IMR-90 (cell line): ENCODE measurements at regions not wholly inside any gene's neighbourhood (a gene's known extent, or its start where the extent isn't known, plus 50 kb on each side); places are given as distances from the start of the nearest gene placed in this dataset.

Experiments used
- ATAC-seq: fragments of 200-7000 bp; cut with Tn5 transposase; 2 replicates; pipeline ENCODE4 v1.9.1; 2020; ENCODE audit warnings: low read depth, mild to moderate bottlenecking, moderate library complexity
- BruUV-seq: library from RNA; stranded (reverse); fragments of 400-500 nt; replicated peaks from 2 replicates; lab custom pipeline; 2021; lab: Mats Ljungman, UMichigan
- CTCF ChIA-PET: fragments of 300-600 bp; formaldehyde crosslinking; extraction: SDS; loops from one replicate; lab custom pipeline; 2021; ENCODE audit warnings: antibody characterized with exemption; lab: Yijun Ruan, JAX
- POLR2A ChIA-PET: fragments of 300-600 bp; sonication (Branson Sonifier 250); formaldehyde crosslinking; loops from one replicate; lab custom pipeline; 2022; ENCODE audit warnings: antibody characterized with exemption; ENCODE audit not compliant: unreplicated experiment; lab: Charles Lee
- DNase-seq: peaks from one replicate; pipeline ENCODE4 v3.0.0; 2013
- H2AFZ ChIP-seq: replicated peaks from 2 replicates; pipeline ENCODE3; 2013; ENCODE audit warnings: low read length, mild to moderate bottlenecking; ENCODE audit not compliant: poor library complexity
- H2AK5ac ChIP-seq: 2 replicates; pipeline ENCODE4 v1.6.1; 2013; ENCODE audit warnings: low read depth, low read length, inconsistent platforms
- H2AK9ac ChIP-seq: replicated peaks from 2 replicates; pipeline ENCODE3; 2013; ENCODE audit warnings: mild to moderate bottlenecking, low read depth, low read length, moderate library complexity; ENCODE audit not compliant: poor library complexity
- H2BK120ac ChIP-seq: 2 replicates; pipeline ENCODE4 v1.6.1; 2013; ENCODE audit warnings: low read depth, low read length, inconsistent platforms
- H2BK15ac ChIP-seq: 3 replicates; pipeline ENCODE4 v1.6.1; 2013; ENCODE audit warnings: low read depth, low read length, inconsistent platforms
- H2BK20ac ChIP-seq: 2 replicates; pipeline ENCODE4 v1.6.1; 2013; ENCODE audit warnings: low read depth, mild to moderate bottlenecking, inconsistent platforms, low read length, moderate library complexity
- H2BK5ac ChIP-seq: 2 replicates; pipeline ENCODE4 v1.6.1; 2013; ENCODE audit warnings: mild to moderate bottlenecking, low read depth, low read length, inconsistent platforms; ENCODE audit not compliant: poor library complexity, severe bottlenecking
- H3K14ac ChIP-seq: replicated peaks from 2 replicates; pipeline ENCODE4 v1.6.1; 2013; ENCODE audit warnings: low read depth, low read length, inconsistent platforms
- H3K18ac ChIP-seq: 2 replicates; pipeline ENCODE4 v1.6.1; 2013; ENCODE audit warnings: low read depth, low read length, control low read depth
- H3K23ac ChIP-seq: 2 replicates; pipeline ENCODE4 v1.6.1; 2013; ENCODE audit warnings: low read depth, low read length, inconsistent platforms
- H3K27ac ChIP-seq: 2 replicates; pipeline ENCODE4 v1.5.1; 2013; ENCODE audit warnings: mild to moderate bottlenecking, control low read depth, low read length; ENCODE audit not compliant: insufficient read depth
- H3K27me3 ChIP-seq: 2 replicates; pipeline ENCODE4 v1.6.1; 2013; ENCODE audit warnings: low read length; ENCODE audit not compliant: control insufficient read depth, insufficient read depth
- H3K36me3 ChIP-seq: 2 replicates; pipeline ENCODE4 v1.6.1; 2013; ENCODE audit warnings: low read length, mixed read lengths; ENCODE audit not compliant: control insufficient read depth, insufficient read depth
- H3K4ac ChIP-seq: 2 replicates; pipeline ENCODE4 v1.6.1; 2013; ENCODE audit warnings: low read depth, low read length, inconsistent platforms
- H3K4me1 ChIP-seq: 2 replicates; pipeline ENCODE4 v1.6.1; 2013; ENCODE audit warnings: low read length, mixed read lengths; ENCODE audit not compliant: control insufficient read depth, insufficient read depth
- H3K4me2 ChIP-seq: 2 replicates; pipeline ENCODE4 v1.6.1; 2013; ENCODE audit warnings: low read depth, mild to moderate bottlenecking, control low read depth, low read length, moderate library complexity
- H3K4me3 ChIP-seq: 2 replicates; pipeline ENCODE4 v1.5.1; 2013; ENCODE audit warnings: low read depth, mild to moderate bottlenecking, control low read depth, low read length, moderate library complexity; ENCODE audit not compliant: insufficient read depth
- H3K56ac ChIP-seq: 2 replicates; pipeline ENCODE4 v1.6.1; 2013; ENCODE audit warnings: low read length, inconsistent platforms; ENCODE audit not compliant: insufficient read depth; ENCODE audit errors: extremely low read depth
- H3K79me1 ChIP-seq, 2 experiments: 2 replicates each; pipeline ENCODE4 v1.6.1; 2013; ENCODE audit warnings: low read length in 2 of 2, inconsistent platforms in 1 of 2, low read depth in 1 of 2
- H3K9ac ChIP-seq: 2 replicates; pipeline ENCODE4 v1.6.1; 2013; ENCODE audit warnings: low read depth, low read length, control low read depth
- H3K9me1 ChIP-seq: 2 replicates; pipeline ENCODE4 v1.6.1; 2013; ENCODE audit warnings: low read length, inconsistent platforms; ENCODE audit not compliant: insufficient read depth
- H3K9me3 ChIP-seq: 2 replicates; pipeline ENCODE4 v1.6.1; 2013; ENCODE audit warnings: low read length; ENCODE audit not compliant: control insufficient read depth, insufficient read depth
- H4K20me1 ChIP-seq: 2 replicates; pipeline ENCODE4 v1.6.1; 2013; ENCODE audit warnings: low read length, inconsistent platforms; ENCODE audit not compliant: insufficient read depth
- H4K5ac ChIP-seq: 2 replicates; pipeline ENCODE4 v1.6.1; 2013; ENCODE audit warnings: mild to moderate bottlenecking, low read depth, low read length, control low read depth
- H4K8ac ChIP-seq, 2 experiments: 2 replicates each; pipeline ENCODE4 v1.6.1; 2013; ENCODE audit warnings: low read depth in 2 of 2, low read length in 2 of 2, control low read depth in 1 of 2, inconsistent platforms in 1 of 2
- H4K91ac ChIP-seq: 2 replicates; pipeline ENCODE4 v1.6.1; 2013; ENCODE audit warnings: low read depth, low read length, inconsistent platforms; ENCODE audit not compliant: insufficient read depth
- BHLHE40 ChIP-seq: fragments of 150-350 bp; IDR thresholded peaks from 2 replicates; pipeline ENCODE4 v1.6.1; 2016; ENCODE audit warnings: mild to moderate bottlenecking, low read depth, low read length
- CEBPB ChIP-seq: IDR thresholded peaks from 2 replicates; pipeline ENCODE4 v1.6.1; 2012; ENCODE audit warnings: low read depth, low read length, improper control_type of control experiment
- CHD1 ChIP-seq: IDR thresholded peaks from 2 replicates; pipeline ENCODE4 v1.6.1; 2012; ENCODE audit warnings: low read depth, low read length, improper control_type of control experiment
- CTCF ChIP-seq: conservative IDR thresholded peaks from 2 replicates; pipeline ENCODE4 v1.5.1; 2012; ENCODE audit warnings: mild to moderate bottlenecking, low read depth, low read length, improper control_type of control experiment
- ELK1 ChIP-seq: fragments of 150-350 bp; IDR thresholded peaks from 2 replicates; pipeline ENCODE4 v1.6.1; 2016; ENCODE audit warnings: low read depth, mild to moderate bottlenecking, low read length, moderate library complexity, borderline replicate concordance
- FOS ChIP-seq: fragments of 150-350 bp; IDR thresholded peaks from 2 replicates; pipeline ENCODE4 v1.6.1; 2016; ENCODE audit warnings: low read depth, low read length
- MAFK ChIP-seq: IDR thresholded peaks from 2 replicates; pipeline ENCODE4 v1.6.1; 2012; ENCODE audit warnings: low read depth, low read length, improper control_type of control experiment
- MXI1 ChIP-seq: IDR thresholded peaks from 2 replicates; pipeline ENCODE4 v1.6.1; 2012; ENCODE audit warnings: low read depth, mild to moderate bottlenecking, low read length, moderate library complexity, borderline replicate concordance
- NFE2L2 ChIP-seq: fragments of 150-350 bp; IDR thresholded peaks from 2 replicates; pipeline ENCODE4 v1.6.1; 2016; ENCODE audit warnings: low read depth, mild to moderate bottlenecking, low read length
- POLR2A ChIP-seq: IDR thresholded peaks from 2 replicates; pipeline ENCODE4 v1.6.1; 2012; ENCODE audit warnings: mild to moderate bottlenecking, low read depth, low read length
- RAD21 ChIP-seq: IDR thresholded peaks from 2 replicates; pipeline ENCODE4 v1.6.1; 2012; ENCODE audit warnings: low read length, improper control_type of control experiment
- RCOR1 ChIP-seq: IDR thresholded peaks from 2 replicates; pipeline ENCODE4 v1.6.1; 2012; ENCODE audit warnings: mild to moderate bottlenecking, low read length, improper control_type of control experiment; ENCODE audit not compliant: insufficient replicate concordance
- RFX5 ChIP-seq: IDR thresholded peaks from 2 replicates; pipeline ENCODE4 v1.8.0; 2012; ENCODE audit warnings: low read depth, mild to moderate bottlenecking, low read length, moderate library complexity
- SMC3 ChIP-seq: fragments of 150-350 bp; IDR thresholded peaks from 2 replicates; pipeline ENCODE4 v1.6.1; 2016; ENCODE audit warnings: low read depth, mild to moderate bottlenecking, antibody characterized with exemption, low read length, moderate library complexity
- WGBS, 2 experiments: methylation state at CpG; one replicate each; pipeline versions ENCODE4 v1.1.5 to v1.1.7; 2013; ENCODE audit warnings: missing lambda C conversion rate in 2 of 2; ENCODE audit not compliant: insufficient read length in 1 of 2; ENCODE audit errors: extremely low coverage in 2 of 2; 5-methylcytosine and 5-hydroxymethylcytosine counted together
- dilution Hi-C: fragments of 300-500 bp; cut with HindIII; formaldehyde crosslinking; loops from one replicate; pipeline ENCODE4 v1.14.3; 2018; ENCODE audit warnings: low sequenced_read_pairs; ENCODE audit not compliant: unreplicated experiment
- in situ Hi-C: fragments of 300-500 bp; cut with MboI; formaldehyde crosslinking; loops from 3 replicates; pipeline ENCODE4 v1.14.3; 2019; ENCODE audit warnings: low sequenced_read_pairs, inconsistent platforms, mixed read lengths
- intact Hi-C: fragments of 100-400 bp; cut with micrococcal nuclease; formaldehyde crosslinking; loops from 2 replicates; pipeline ENCODE4 v1.10.0; 2022

GRCh38 chr4:176500894-176501293, 181.1 kb downstream of the SPCS3 start:
- Histone ChIP-seq H3K14ac (no peak overlapping the region), H3K36me3 (no peaks in the 10 kb centered on the region), H4K8ac (no peak overlapping the region), H4K5ac (no peak overlapping the region), H4K91ac (no peak overlapping the region), H2AK5ac (no peak overlapping the region), H2BK15ac (no peak overlapping the region), H3K79me1 (no peaks in the 10 kb centered on the region), H2AK9ac (no peak overlapping the region), H2BK5ac (no peak overlapping the region), H3K9me1 (peaks cover 4% of the 10 kb centered on the region), H3K27me3 (no peaks in the 10 kb centered on the region), H3K4ac (no peak overlapping the region), H4K20me1 (no peaks in the 10 kb centered on the region), H3K4me1 (0 out of 2 replicates have a peak, but pooled peaks cover 3% of the 10 kb centered on the region), H3K56ac (no peak overlapping the region), H2AFZ (no peak overlapping the region), H3K9ac (no peak overlapping the region), H3K18ac (no peak overlapping the region), H3K27ac (no peak overlapping the region), H3K23ac (no peak overlapping the region), H3K4me3 (no peak overlapping the region), H3K9me3 (no peaks in the 10 kb centered on the region), H2BK20ac (no peak overlapping the region), H2BK120ac (no peak overlapping the region), H3K4me2 (no peak overlapping the region)
- ChIA-PET CTCF (no interaction called here), POLR2A (no interaction called here)
- intact Hi-C loops: no loop called here
- no peak for ATAC-seq
- DNase-seq: no peak
- in situ Hi-C loops: no loop called here
- dilution Hi-C loops: no loop called here
- no peak for TF ChIP-seq ELK1
- TF ChIP-seq RAD21: no peak
- no peak for TF ChIP-seq SMC3
- no peak for TF ChIP-seq MXI1
- no peak for TF ChIP-seq NFE2L2
- TF ChIP-seq CTCF: no peak
- TF ChIP-seq RCOR1: no peak
- TF ChIP-seq FOS: no peak
- TF ChIP-seq RFX5: no peak
- no peak for TF ChIP-seq POLR2A
- TF ChIP-seq CEBPB: no peak
- no peak for TF ChIP-seq MAFK
- no peak for TF ChIP-seq BHLHE40
- TF ChIP-seq CHD1: no peak
- no TSS peak for BruUV-seq
- no CpG with 5 or more reads among the region's 1 CpG for WGBS, 2 experiments
